Fibroblast of lung (primary cell): ENCODE measurements at regions not wholly inside any gene's neighbourhood (a gene's known extent, or its start where the extent isn't known, plus 50 kb on each side); places are given as distances from the start of the nearest gene placed in this dataset.

Experiments
- DNase-seq, 2 donors: peaks; one replicate each; pipeline versions ENCODE4 v3.0.0 to v3.0.0-alpha.2; 2010; ENCODE audit warnings: low read depth in 2 of 2
- H2AFZ ChIP-seq: 2 replicates; pipeline ENCODE4 v1.5.1; 2012; ENCODE audit warnings: low read length, control low read depth, inconsistent platforms
- H3K27ac ChIP-seq: 2 replicates; pipeline ENCODE4 v1.5.1; 2011; ENCODE audit warnings: low read length, control low read depth; ENCODE audit not compliant: insufficient read depth
- H3K27me3 ChIP-seq: 2 replicates; pipeline ENCODE4 v1.5.1; 2011; ENCODE audit warnings: mild to moderate bottlenecking, low read length; ENCODE audit not compliant: control insufficient read depth, insufficient read depth
- H3K36me3 ChIP-seq: 2 replicates; pipeline ENCODE4 v1.5.1; 2011; ENCODE audit warnings: low read length; ENCODE audit not compliant: control insufficient read depth, insufficient read depth
- H3K4me1 ChIP-seq: 2 replicates; pipeline ENCODE4 v1.5.1; 2011; ENCODE audit warnings: low read length; ENCODE audit not compliant: control insufficient read depth, insufficient read depth; ENCODE audit errors: extremely low read depth
- H3K4me2 ChIP-seq: 2 replicates; pipeline ENCODE4 v1.5.1; 2011; ENCODE audit warnings: low read length, control low read depth; ENCODE audit not compliant: insufficient read depth; ENCODE audit errors: extremely low read depth
- H3K4me3 ChIP-seq, 4 experiments: fragments of 200-600 bp in 1 of 4; sonication (generic) in 1 of 4; replicated peaks in 1 of 4; 2 replicates each; pipeline ENCODE4 v1.5.1; 2011 to 2016; ENCODE audit warnings: low read length in 4 of 4, low read depth in 3 of 4, mild to moderate bottlenecking in 3 of 4, control low read depth in 2 of 4, inconsistent platforms in 1 of 4, mixed read lengths in 1 of 4; ENCODE audit not compliant: insufficient read depth in 1 of 4; ENCODE audit errors: control extremely low read depth in 1 of 4
- H3K79me2 ChIP-seq: 2 replicates; pipeline ENCODE4 v1.5.1; 2012; ENCODE audit warnings: mild to moderate bottlenecking, low read length, inconsistent platforms; ENCODE audit not compliant: control insufficient read depth, insufficient read depth
- H3K9ac ChIP-seq: 2 replicates; pipeline ENCODE4 v1.5.1; 2011; ENCODE audit warnings: mild to moderate bottlenecking, low read length, control low read depth; ENCODE audit not compliant: insufficient read depth
- H3K9me3 ChIP-seq: 2 replicates; pipeline ENCODE4 v1.5.1; 2012; ENCODE audit warnings: low read depth, low read length; ENCODE audit not compliant: control insufficient read depth, insufficient read depth
- H4K20me1 ChIP-seq: 2 replicates; pipeline ENCODE4 v1.5.1; 2011; ENCODE audit warnings: low read length; ENCODE audit not compliant: control insufficient read depth, insufficient read depth; ENCODE audit errors: extremely low read depth
- CTCF ChIP-seq, 2 donors: IDR thresholded peaks in 1 of 2; conservative IDR thresholded peaks in 1 of 2; 1 replicate in 1 of 2; 2 replicates in 1 of 2; pipeline ENCODE4 v1.5.1; 2011 to 2012; ENCODE audit warnings: low read length in 2 of 2, control low read depth in 1 of 2, inconsistent platforms in 1 of 2, low read depth in 1 of 2, mild to moderate bottlenecking in 1 of 2
- EZH2 ChIP-seq: IDR thresholded peaks from 2 replicates; pipeline ENCODE4 v1.5.1; 2012; ENCODE audit warnings: low read length, control low read depth, mild to moderate bottlenecking; ENCODE audit errors: missing control alignments

- no peak overlapping the region for H3K27ac ChIP-seq
- no peaks in the 10 kb centered on the region for H3K36me3 ChIP-seq
- H3K4me3 ChIP-seq = no peak overlapping the region
- no peak for DNase-seq
- TF ChIP-seq EZH2 = no peak
- no peak for TF ChIP-seq CTCF (conservative IDR thresholded peaks at IDR 0.05 in 1 of 2, IDR thresholded peaks at IDR 0.05 in 1 of 2; ENCODE audit: low read depth in 1 of 2, low read length in 2 of 2)
- no peaks in the 10 kb centered on the region for H3K9me3 ChIP-seq
- no peak overlapping the region for H3K4me2 ChIP-seq
- no peaks in the 10 kb centered on the region for H4K20me1 ChIP-seq
- no peaks in the 10 kb centered on the region for H3K79me2 ChIP-seq
- no peaks in the 10 kb centered on the region for H3K4me1 ChIP-seq
- H3K27me3 ChIP-seq = no peaks in the 10 kb centered on the region
- H2AFZ ChIP-seq = no peak overlapping the region
- no peak overlapping the region for H3K9ac ChIP-seq
Observed at GRCh38 chr6:76706631-76707030, 634.2 kb upstream of the IMPG1 start.

DNA sequence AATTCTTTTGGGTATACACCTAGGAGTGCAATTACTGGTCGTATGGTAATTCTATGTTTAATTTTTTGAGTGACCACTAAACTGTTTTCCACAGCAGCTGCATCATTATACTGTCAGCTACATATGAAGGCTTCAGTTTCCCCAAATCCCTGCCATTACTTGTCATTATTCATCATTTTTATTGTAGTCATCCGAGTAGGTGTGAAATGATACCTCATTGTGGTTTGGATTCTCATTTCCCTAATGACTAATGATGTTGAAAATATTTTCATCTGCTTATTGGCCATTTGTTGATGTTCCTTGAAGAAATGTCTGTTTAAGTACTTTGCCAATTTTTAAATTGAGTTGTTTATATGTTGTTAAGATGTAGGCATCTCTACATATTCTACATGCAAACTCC is 633.6 kb upstream of the IMPG1 start:
- Histone ChIP-seq H2AFZ (no peak overlapping the region), H3K36me3 (no peaks in the 10 kb centered on the region)

GRCh38 chr6:76703786-76704185 is 631.3 kb upstream of the IMPG1 start:
- no peaks in the 10 kb centered on the region for H3K79me2 ChIP-seq
- H3K9ac ChIP-seq = no peak overlapping the region
- H3K27me3 ChIP-seq = no peaks in the 10 kb centered on the region
- no peak overlapping the region for H3K4me3 ChIP-seq
- no peaks in the 10 kb centered on the region for H4K20me1 ChIP-seq
- DNase-seq = no peak
- no peak overlapping the region for H2AFZ ChIP-seq
- no peak overlapping the region for H3K27ac ChIP-seq
- H3K4me2 ChIP-seq = no peak overlapping the region
- TF ChIP-seq EZH2 (no peak), CTCF (conservative IDR thresholded peaks at IDR 0.05 in 1 of 2, IDR thresholded peaks at IDR 0.05 in 1 of 2; ENCODE audit: low read depth in 1 of 2, low read length in 2 of 2) (no peak)
- H3K9me3 ChIP-seq = no peaks in the 10 kb centered on the region
- no peaks in the 10 kb centered on the region for H3K36me3 ChIP-seq
- no peaks in the 10 kb centered on the region for H3K4me1 ChIP-seq

More for the DNA sequence above, 633.6 kb upstream of the IMPG1 start:
- Histone ChIP-seq H4K20me1 (no peaks in the 10 kb centered on the region), H3K9me3 (no peaks in the 10 kb centered on the region), H3K27me3 (no peaks in the 10 kb centered on the region), H3K9ac (no peak overlapping the region), H3K27ac (no peak overlapping the region), H3K4me1 (no peaks in the 10 kb centered on the region), H3K79me2 (no peaks in the 10 kb centered on the region), H3K4me3 (no peak overlapping the region), H3K4me2 (no peak overlapping the region)
- no peak for TF ChIP-seq EZH2
- TF ChIP-seq CTCF (conservative IDR thresholded peaks at IDR 0.05 in 1 of 2, IDR thresholded peaks at IDR 0.05 in 1 of 2; ENCODE audit: low read depth in 1 of 2, low read length in 2 of 2) = no peak
- no peak for DNase-seq
